CD4-positive, alpha-beta T cell treated with Interleukin-2 at 100 ng/mL for 4 hours (primary cell): ENCODE measurements at regions not wholly inside any gene's neighbourhood (a gene's known extent, or its start where the extent isn't known, plus 50 kb on each side); places are given as distances from the start of the nearest gene placed in this dataset.
"Not testable (repeated sequence)": the region's sequence is repeated elsewhere in the genome, so short reads cannot be mapped to it uniquely, and the experiment has no call there.

Experiments used
- DNase-seq: peaks from one replicate; pipeline ENCODE4 v3.0.0-alpha.2; 2020; ENCODE audit warnings: low spot score

GRCh38 chr9:26237256-26237655 is 559.0 kb upstream of the TUSC1 start:
- no peak for DNase-seq

- DNase-seq = no peak
Observed at GRCh38 chr9:26234865-26235264, 556.6 kb upstream of the TUSC1 start.

GRCh38 chr9:26231391-26231790 is 553.1 kb upstream of the TUSC1 start:
- no peak for DNase-seq

- DNase-seq = no peak
Observed at GRCh38 chr9:26229324-26230054, 551.2 kb upstream of the TUSC1 start.

- DNase-seq = no peak
Observed at GRCh38 chr9:26228273-26228672, 550.0 kb upstream of the TUSC1 start.

GRCh38 chr9:26221290-26221689 is 543.0 kb upstream of the TUSC1 start:
- no peak for DNase-seq

- no peak for DNase-seq
Observed at GRCh38 chr9:26220367-26220766, 542.1 kb upstream of the TUSC1 start.

GRCh38 chr9:26219961-26220360 is 541.7 kb upstream of the TUSC1 start:
- no peak for DNase-seq

GRCh38 chr9:26216702-26217101 is 538.5 kb upstream of the TUSC1 start:
- DNase-seq = no peak

GRCh38 chr9:26214713-26215444 is 536.6 kb upstream of the TUSC1 start:
- not testable (repeated sequence) for DNase-seq

- DNase-seq = no peak
Observed at GRCh38 chr9:26210338-26210851, 532.2 kb upstream of the TUSC1 start.

- DNase-seq = no peak
Observed at GRCh38 chr9:26205261-26205660, 527.0 kb upstream of the TUSC1 start.

GRCh38 chr9:26193237-26193636 is 515.0 kb upstream of the TUSC1 start:
- no peak for DNase-seq

- DNase-seq = no peak
Observed at GRCh38 chr9:26191711-26192110, 513.5 kb upstream of the TUSC1 start.

GRCh38 chr9:26181836-26182235 is 503.6 kb upstream of the TUSC1 start:
- DNase-seq = no peak

GRCh38 chr9:26176628-26177027 is 498.4 kb upstream of the TUSC1 start:
- DNase-seq = no peak

GRCh38 chr9:26175264-26175663 is 497.0 kb upstream of the TUSC1 start:
- no peak for DNase-seq

- DNase-seq = no peak
Observed at GRCh38 chr9:26172301-26172700, 494.1 kb upstream of the TUSC1 start.

- no peak for DNase-seq
Observed at GRCh38 chr9:26171691-26172090, 493.4 kb upstream of the TUSC1 start.

- no peak for DNase-seq
Observed at GRCh38 chr9:26170190-26170589, 491.9 kb upstream of the TUSC1 start.

- DNase-seq = no peak
Observed at GRCh38 chr9:26169708-26170107, 491.5 kb upstream of the TUSC1 start.

- DNase-seq = no peak
Observed at GRCh38 chr9:26166537-26166936, 488.3 kb upstream of the TUSC1 start.

GRCh38 chr9:26165426-26165825 is 487.2 kb upstream of the TUSC1 start:
- no peak for DNase-seq
